ENCODE measurements at regions not wholly inside any gene's neighbourhood (a gene's known extent, or its start where the extent isn't known, plus 50 kb on each side); places are given as distances from the start of the nearest gene placed in this dataset.
"Not testable (repeated sequence)": the region's sequence is repeated elsewhere in the genome, so short reads cannot be mapped to it uniquely, and the experiment has no call there.

DNA sequence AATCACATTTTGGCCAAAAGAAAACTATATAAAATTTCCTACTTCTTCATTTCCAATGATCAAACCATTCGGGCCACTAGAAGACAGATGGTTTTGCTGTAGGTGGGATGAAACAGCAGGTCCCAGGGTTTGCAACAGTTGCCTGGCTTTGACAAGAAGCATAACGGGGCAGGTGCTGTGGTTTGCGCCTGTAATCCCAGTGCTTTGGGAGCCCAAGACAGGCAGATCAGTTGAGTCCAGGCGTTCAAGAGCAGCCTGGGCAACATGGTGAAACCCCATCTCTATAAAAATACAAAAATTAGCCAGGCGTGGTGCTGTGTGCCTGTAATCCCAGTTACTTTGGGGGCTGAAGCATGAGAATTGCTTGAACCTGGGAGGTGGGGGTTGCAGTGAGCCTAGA, 81.4 kb upstream of the XPO1 start:
- no peak for FAIRE-seq
- intact Hi-C loops (cut with DNase I) = no loop called here
- no peaks in the 10 kb centered on the region for H3K4me1 ChIP-seq (ENCODE audit: control insufficient read depth in 2 of 3, insufficient read depth in 2 of 3, low read depth in 1 of 3, low read length in 3 of 3)

DNA sequence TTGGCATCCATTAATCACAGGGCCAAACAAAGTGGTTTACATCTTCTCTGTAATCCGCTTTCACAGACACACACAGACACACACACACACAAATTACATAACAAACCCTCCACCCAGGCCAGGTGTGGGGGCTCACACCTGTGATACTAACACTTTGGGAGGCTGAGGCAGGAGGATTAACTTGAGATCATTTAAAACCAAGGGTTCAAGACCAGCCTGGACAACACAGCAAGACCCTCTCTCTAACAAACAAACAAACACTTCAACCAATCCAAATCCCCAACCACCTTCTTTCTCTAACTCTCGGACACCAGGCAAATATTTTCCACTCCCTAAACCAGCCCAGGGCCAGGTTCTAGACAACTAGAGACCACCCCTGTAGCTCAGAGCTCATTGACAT, 79.5 kb upstream of the XPO1 start:
- no peak for TF ChIP-seq CTCF (IDR thresholded peaks at IDR 0.05; ENCODE audit: borderline replicate concordance, extremely low read depth, insufficient read depth)
- H3K9me3 ChIP-seq (ENCODE audit: control insufficient read depth in 2 of 3, insufficient read depth in 1 of 3, low read length in 3 of 3) = no peaks in the 10 kb centered on the region
- H3K36me3 ChIP-seq (ENCODE audit: control insufficient read depth in 2 of 3, insufficient read depth in 3 of 3, low read length in 3 of 3) = no peaks in the 10 kb centered on the region
- intact Hi-C loops (cut with DNase I) = no loop called here
- no peak overlapping the region for H3K27ac ChIP-seq (ENCODE audit: low read depth in 2 of 2, low read length in 2 of 2)
- no peak for DNase-seq
- H3K4me1 ChIP-seq (ENCODE audit: control insufficient read depth in 2 of 3, insufficient read depth in 2 of 3, low read depth in 1 of 3, low read length in 3 of 3) = no peaks in the 10 kb centered on the region
- no peak overlapping the region for H3K4me3 ChIP-seq (ENCODE audit: low read length in 3 of 3)
- no peaks in the 10 kb centered on the region for H3K27me3 ChIP-seq (ENCODE audit: control insufficient read depth, insufficient read depth, low read length)
- no peak for FAIRE-seq
- H3K9ac ChIP-seq (ENCODE audit: low read length in 3 of 3) = no peak overlapping the region

More for the DNA sequence above, 81.4 kb upstream of the XPO1 start:
- no peak overlapping the region for H3K27ac ChIP-seq (ENCODE audit: low read depth in 2 of 2, low read length in 2 of 2)
- no peaks in the 10 kb centered on the region for H3K36me3 ChIP-seq (ENCODE audit: control insufficient read depth in 2 of 3, insufficient read depth in 3 of 3, low read length in 3 of 3)
- no peaks in the 10 kb centered on the region for H3K27me3 ChIP-seq (ENCODE audit: control insufficient read depth, insufficient read depth, low read length)
- no peak overlapping the region for H3K9ac ChIP-seq (ENCODE audit: low read length in 3 of 3)
- peak in 1 of 5 donors; percentile 7 for DNase-seq
- no peaks in the 10 kb centered on the region for H3K9me3 ChIP-seq (ENCODE audit: control insufficient read depth in 2 of 3, insufficient read depth in 1 of 3, low read length in 3 of 3)
- H3K4me3 ChIP-seq (ENCODE audit: low read length in 3 of 3) = no peak overlapping the region
- no peak for TF ChIP-seq CTCF (IDR thresholded peaks at IDR 0.05; ENCODE audit: borderline replicate concordance, extremely low read depth, insufficient read depth)

GRCh38 chr2:61605245-61605644, 67.1 kb upstream of the XPO1 start:
- Histone ChIP-seq H3K27ac (ENCODE audit: low read depth in 2 of 2, low read length in 2 of 2) (no peak overlapping the region), H3K27me3 (ENCODE audit: control insufficient read depth, insufficient read depth, low read length) (no peaks in the 10 kb centered on the region), H3K9ac (ENCODE audit: low read length in 3 of 3) (no peak overlapping the region), H3K9me3 (ENCODE audit: control insufficient read depth in 2 of 3, insufficient read depth in 1 of 3, low read length in 3 of 3) (no peaks in the 10 kb centered on the region), H3K4me3 (ENCODE audit: low read length in 3 of 3) (no peak overlapping the region), H3K36me3 (ENCODE audit: control insufficient read depth in 2 of 3, insufficient read depth in 3 of 3, low read length in 3 of 3) (no peaks in the 10 kb centered on the region), H3K4me1 (ENCODE audit: control insufficient read depth in 2 of 3, insufficient read depth in 2 of 3, low read depth in 1 of 3, low read length in 3 of 3) (no peaks in the 10 kb centered on the region)
- intact Hi-C loops (cut with DNase I) = no loop called here
- DNase-seq = no peak
- TF ChIP-seq CTCF (IDR thresholded peaks at IDR 0.05; ENCODE audit: borderline replicate concordance, extremely low read depth, insufficient read depth) = no peak
- FAIRE-seq = no peak

DNA sequence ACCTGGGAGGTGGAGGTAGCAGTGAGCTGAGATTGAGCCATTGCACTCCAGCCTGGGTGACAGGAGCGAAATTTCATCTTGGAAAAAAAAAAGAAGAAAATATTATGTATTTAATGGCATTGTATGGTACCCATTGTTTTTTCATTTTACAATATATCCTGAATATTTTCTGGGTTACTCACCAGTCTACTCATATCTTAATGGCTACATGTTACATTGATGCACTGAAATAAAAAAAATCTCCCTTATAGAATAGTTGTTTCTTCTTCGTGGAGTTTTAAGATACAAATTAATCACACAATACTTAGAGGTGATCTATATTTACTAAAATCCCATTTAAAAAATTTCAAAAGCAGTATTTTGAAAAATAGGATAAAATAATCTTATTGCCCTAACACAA, 66.3 kb upstream of the XPO1 start:
- H3K27me3 ChIP-seq (ENCODE audit: control insufficient read depth, insufficient read depth, low read length) = no peaks in the 10 kb centered on the region
- no peak overlapping the region for H3K4me3 ChIP-seq (ENCODE audit: low read length in 3 of 3)
- H3K36me3 ChIP-seq (ENCODE audit: control insufficient read depth in 2 of 3, insufficient read depth in 3 of 3, low read length in 3 of 3) = no peaks in the 10 kb centered on the region
- H3K9me3 ChIP-seq (ENCODE audit: control insufficient read depth in 2 of 3, insufficient read depth in 1 of 3, low read length in 3 of 3) = no peaks in the 10 kb centered on the region
- FAIRE-seq (no peak), DNase-seq (no peak)
- H3K4me1 ChIP-seq (ENCODE audit: control insufficient read depth in 2 of 3, insufficient read depth in 2 of 3, low read depth in 1 of 3, low read length in 3 of 3) = no peaks in the 10 kb centered on the region
- H3K27ac ChIP-seq (ENCODE audit: low read depth in 2 of 2, low read length in 2 of 2) = no peak overlapping the region
- TF ChIP-seq CTCF (IDR thresholded peaks at IDR 0.05; ENCODE audit: borderline replicate concordance, extremely low read depth, insufficient read depth) = no peak
- H3K9ac ChIP-seq (ENCODE audit: low read length in 3 of 3) = no peak overlapping the region
- intact Hi-C loops (cut with DNase I) = no loop called here

- H3K9me3 ChIP-seq (ENCODE audit: control insufficient read depth in 2 of 3, insufficient read depth in 1 of 3, low read length in 3 of 3); H3K27me3 ChIP-seq (ENCODE audit: control insufficient read depth, insufficient read depth, low read length); FAIRE-seq; H3K4me3 ChIP-seq (ENCODE audit: low read length in 3 of 3); DNase-seq; H3K36me3 ChIP-seq (ENCODE audit: control insufficient read depth in 2 of 3, insufficient read depth in 3 of 3, low read length in 3 of 3); intact Hi-C loops (cut with DNase I); H3K27ac ChIP-seq (ENCODE audit: low read depth in 2 of 2, low read length in 2 of 2); H3K4me1 ChIP-seq (ENCODE audit: control insufficient read depth in 2 of 3, insufficient read depth in 2 of 3, low read depth in 1 of 3, low read length in 3 of 3); H3K9ac ChIP-seq (ENCODE audit: low read length in 3 of 3): not testable (repeated sequence)
Measured at GRCh38 chr2:61598515-61599156, 60.5 kb upstream of the XPO1 start.
